ENCODE measurements at regions not wholly inside any gene's neighbourhood (a gene's known extent, or its start where the extent isn't known, plus 50 kb on each side); places are given as distances from the start of the nearest gene placed in this dataset.

DNA sequence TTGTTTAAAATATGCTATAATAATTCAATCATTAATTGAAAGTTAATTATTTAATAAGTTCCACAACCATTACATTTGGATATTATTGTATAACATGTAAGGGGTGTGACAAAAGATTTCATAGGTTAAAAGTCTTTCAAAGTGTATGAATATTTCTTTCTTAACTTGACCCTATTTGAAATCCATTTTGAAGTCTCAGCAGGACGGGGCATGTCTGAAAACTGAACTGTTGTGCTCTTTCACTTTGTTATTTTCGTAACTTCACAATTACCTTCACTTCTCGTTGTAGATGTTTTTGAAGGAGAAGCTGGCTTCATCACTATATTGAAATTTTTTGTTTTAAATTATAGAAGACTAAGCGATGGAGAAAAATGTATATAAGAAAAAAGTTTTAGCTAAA lies 1775.7 kb downstream of the PCDH9 start:
- no peaks in the 10 kb centered on the region for H3K36me3 Mint-ChIP-seq
- ATAC-seq (ENCODE audit: low read depth in 2 of 2) (no peak), DNase-seq (no peak)
- no peaks in the 10 kb centered on the region for H3K27me3 Mint-ChIP-seq
- no peak overlapping the region for H3K4me3 Mint-ChIP-seq
- peaks cover 0 to 4% (median 0%) of the 10 kb centered on the region in 7 donors for H3K9me3 Mint-ChIP-seq
- H3K4me1 Mint-ChIP-seq, result no peaks in the 10 kb centered on the region
- H3K27ac Mint-ChIP-seq, result no peak overlapping the region

DNA sequence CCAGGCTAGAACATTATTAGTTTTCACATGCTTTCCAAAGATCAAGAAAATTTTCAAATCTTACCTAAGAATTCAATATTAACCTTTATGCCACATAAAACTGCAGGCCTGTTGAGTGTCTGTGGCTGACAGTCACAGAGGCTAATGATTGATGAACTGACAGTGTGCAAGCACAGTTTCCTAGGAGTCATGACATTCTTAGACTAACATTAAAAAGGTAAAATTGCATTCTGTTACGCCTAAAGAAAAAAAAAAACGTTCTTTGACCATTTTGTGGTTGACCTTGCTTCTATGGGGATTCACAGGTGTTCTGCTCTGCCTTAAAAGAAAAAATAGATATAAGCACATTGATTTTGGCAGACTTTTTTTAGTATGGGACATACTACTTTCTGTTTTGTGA lies 1776.2 kb downstream of the PCDH9 start:
- Mint-ChIP-seq H3K36me3 (no peaks in the 10 kb centered on the region), H3K4me3 (no peak overlapping the region), H3K27me3 (no peaks in the 10 kb centered on the region), H3K4me1 (no peaks in the 10 kb centered on the region), H3K27ac (no peak overlapping the region), H3K9me3 (peaks cover 0 to 4% (median 0%) of the 10 kb centered on the region in 7 donors)
- DNase-seq (no peak), ATAC-seq (ENCODE audit: low read depth in 2 of 2) (no peak)

DNA sequence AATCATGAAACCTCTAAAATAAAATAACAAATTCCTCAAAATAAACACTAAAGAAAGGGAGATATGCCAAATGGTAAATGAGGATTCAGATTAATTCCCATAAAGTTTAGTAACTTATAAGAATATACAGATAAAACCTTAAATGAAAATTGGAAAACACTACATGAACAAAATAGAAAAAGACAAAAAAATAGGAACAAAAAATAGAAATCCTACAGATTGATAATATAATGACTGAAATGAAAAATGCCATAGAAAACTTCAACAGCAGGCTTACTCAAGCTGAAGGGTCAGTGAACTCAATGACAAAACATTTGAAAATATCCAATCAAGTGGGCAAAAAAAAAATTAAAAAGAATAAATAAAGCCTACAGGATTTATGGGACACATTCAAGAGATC lies 1784.8 kb downstream of the PCDH9 start:
- Mint-ChIP-seq H3K4me3 (peak overlapping the region in 1 of 8 donors; percentile 53), H3K27ac (no peak overlapping the region), H3K36me3 (no peaks in the 10 kb centered on the region), H3K9me3 (peaks cover 8 to 23% (median 16%) of the 10 kb centered on the region in 7 donors), H3K4me1 (no peaks in the 10 kb centered on the region), H3K27me3 (no peaks in the 10 kb centered on the region)
- ATAC-seq (ENCODE audit: low read depth in 2 of 2), result no peak
- DNase-seq, result no peak

DNA sequence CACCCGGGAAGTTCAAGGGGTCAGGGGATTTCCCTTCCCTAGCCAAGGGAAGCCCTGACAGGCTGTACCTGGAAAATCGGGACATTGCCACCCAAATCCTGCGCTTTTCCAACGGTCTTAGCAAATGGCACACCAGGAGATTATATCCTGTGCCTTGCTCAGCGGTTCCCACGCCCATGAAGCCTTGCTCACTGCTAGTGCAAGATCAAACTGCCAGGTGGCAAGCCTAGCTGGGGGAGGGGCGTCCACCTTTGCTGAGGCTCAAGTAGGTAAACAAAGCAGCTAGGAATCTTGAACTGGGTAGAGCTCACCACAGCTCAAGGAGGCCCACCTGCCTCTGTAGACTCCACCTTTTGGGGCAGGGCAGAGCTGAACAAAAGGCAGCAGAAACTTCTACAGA lies 1794.5 kb downstream of the PCDH9 start:
- no peak for ATAC-seq (ENCODE audit: low read depth in 2 of 2)
- no peak for DNase-seq
- peaks cover 0 to 24% (median 7%) of the 10 kb centered on the region in 7 donors for H3K9me3 Mint-ChIP-seq
- no peaks in the 10 kb centered on the region for H3K27me3 Mint-ChIP-seq
- no peak overlapping the region for H3K27ac Mint-ChIP-seq
- no peaks in the 10 kb centered on the region for H3K4me1 Mint-ChIP-seq
- no peaks in the 10 kb centered on the region for H3K36me3 Mint-ChIP-seq
- H3K4me3 Mint-ChIP-seq, result no peak overlapping the region

DNA sequence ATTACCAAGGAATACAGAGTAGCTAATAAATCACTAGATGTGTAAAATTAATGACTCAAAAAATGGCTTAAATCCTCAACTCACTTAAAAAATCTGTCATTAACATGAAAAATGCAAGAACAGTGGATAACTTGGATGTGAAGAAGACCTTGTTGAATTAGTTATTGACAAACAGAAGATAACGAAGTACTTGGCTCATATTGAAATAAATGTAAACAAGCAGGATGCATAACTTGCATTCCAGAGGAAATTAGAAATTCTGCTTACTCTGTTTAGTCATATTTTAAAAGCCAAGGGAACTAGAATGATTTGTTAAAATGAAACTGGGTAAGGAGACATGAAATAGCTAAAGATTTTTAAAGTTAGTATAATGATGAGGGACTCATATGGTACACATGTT lies 1812.2 kb downstream of the PCDH9 start:
- H3K27ac Mint-ChIP-seq, result no peak overlapping the region
- ATAC-seq (ENCODE audit: low read depth in 2 of 2) (no peak), DNase-seq (no peak)
- H3K27me3 Mint-ChIP-seq, result no peaks in the 10 kb centered on the region
- H3K4me1 Mint-ChIP-seq, result no peaks in the 10 kb centered on the region
- H3K4me3 Mint-ChIP-seq, result no peak overlapping the region
- peaks cover 0 to 3% (median 0%) of the 10 kb centered on the region in 7 donors for H3K9me3 Mint-ChIP-seq
- H3K36me3 Mint-ChIP-seq, result no peaks in the 10 kb centered on the region

DNA sequence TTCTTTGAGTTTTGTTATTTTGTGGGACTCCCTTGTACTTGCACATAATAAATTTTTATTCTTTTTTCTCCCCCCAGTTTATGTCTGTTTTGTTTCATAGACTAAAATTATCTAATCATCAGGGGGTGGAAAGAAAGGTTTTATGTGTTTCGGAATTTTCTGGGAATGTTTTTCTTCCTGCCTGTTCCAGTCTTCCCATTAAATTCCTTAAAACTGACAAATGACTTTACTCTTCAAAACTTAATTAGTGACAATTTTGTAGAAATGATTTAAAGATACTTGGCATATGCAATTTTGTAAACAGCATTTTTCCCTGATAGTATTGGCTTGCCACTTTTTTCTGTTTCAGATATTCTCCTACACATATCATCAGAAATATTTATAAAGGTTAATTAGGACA lies 1813.4 kb downstream of the PCDH9 start:
- H3K27ac Mint-ChIP-seq, result no peak overlapping the region
- no peaks in the 10 kb centered on the region for H3K4me1 Mint-ChIP-seq
- DNase-seq, result no peak
- no peak overlapping the region for H3K4me3 Mint-ChIP-seq
- H3K27me3 Mint-ChIP-seq, result no peaks in the 10 kb centered on the region
- no peak for ATAC-seq (ENCODE audit: low read depth in 2 of 2)
- H3K9me3 Mint-ChIP-seq, result peaks cover 0 to 3% (median 0%) of the 10 kb centered on the region in 7 donors
- no peaks in the 10 kb centered on the region for H3K36me3 Mint-ChIP-seq

DNA sequence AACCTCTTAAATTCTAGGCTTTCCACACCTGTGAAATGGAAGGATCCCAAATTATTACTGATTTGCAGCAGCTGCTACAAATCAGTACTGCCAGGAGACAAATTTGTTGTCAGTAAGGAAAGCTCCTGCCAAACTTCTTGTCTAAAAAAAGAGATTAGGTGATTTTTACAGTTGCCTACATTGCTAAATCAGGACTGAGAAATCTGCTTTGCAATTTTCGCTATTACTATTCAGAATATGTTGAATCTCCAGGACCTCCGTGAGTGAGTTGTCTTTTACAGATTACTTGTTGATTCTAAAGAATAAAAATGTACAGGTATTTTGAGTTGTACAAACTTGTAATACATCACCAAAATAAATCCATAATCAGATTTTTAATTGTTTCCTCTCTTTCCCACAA lies 1815.9 kb downstream of the PCDH9 start:
- no peak overlapping the region for H3K4me3 Mint-ChIP-seq
- H3K36me3 Mint-ChIP-seq, result no peaks in the 10 kb centered on the region
- no peaks in the 10 kb centered on the region for H3K9me3 Mint-ChIP-seq
- ATAC-seq (ENCODE audit: low read depth in 2 of 2), result no peak
- H3K27me3 Mint-ChIP-seq, result no peaks in the 10 kb centered on the region
- no peak for DNase-seq
- H3K4me1 Mint-ChIP-seq, result no peaks in the 10 kb centered on the region
- no peak overlapping the region for H3K27ac Mint-ChIP-seq

DNA sequence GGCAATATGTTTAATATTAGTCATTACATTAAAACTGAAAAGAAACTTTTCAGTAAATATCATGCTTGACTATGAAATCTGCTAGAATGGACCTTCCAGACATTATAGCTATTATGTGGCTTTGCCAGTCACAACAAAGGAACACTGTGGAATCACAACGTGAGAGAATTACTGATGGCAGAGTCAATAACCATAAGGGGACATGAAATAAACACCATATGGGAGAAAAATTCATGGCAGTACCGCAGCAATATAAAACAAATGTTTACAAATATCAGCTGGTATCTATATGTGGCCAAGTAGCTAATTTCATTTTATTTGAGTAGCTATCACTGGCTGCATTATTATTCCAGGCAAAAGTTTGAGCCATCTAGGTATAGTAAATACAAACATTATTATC lies 1818.6 kb downstream of the PCDH9 start:
- Mint-ChIP-seq H3K36me3 (no peaks in the 10 kb centered on the region), H3K27me3 (no peaks in the 10 kb centered on the region), H3K4me3 (no peak overlapping the region), H3K9me3 (no peaks in the 10 kb centered on the region), H3K27ac (no peak overlapping the region), H3K4me1 (no peaks in the 10 kb centered on the region)
- no peak for ATAC-seq (ENCODE audit: low read depth in 2 of 2)
- no peak for DNase-seq

DNA sequence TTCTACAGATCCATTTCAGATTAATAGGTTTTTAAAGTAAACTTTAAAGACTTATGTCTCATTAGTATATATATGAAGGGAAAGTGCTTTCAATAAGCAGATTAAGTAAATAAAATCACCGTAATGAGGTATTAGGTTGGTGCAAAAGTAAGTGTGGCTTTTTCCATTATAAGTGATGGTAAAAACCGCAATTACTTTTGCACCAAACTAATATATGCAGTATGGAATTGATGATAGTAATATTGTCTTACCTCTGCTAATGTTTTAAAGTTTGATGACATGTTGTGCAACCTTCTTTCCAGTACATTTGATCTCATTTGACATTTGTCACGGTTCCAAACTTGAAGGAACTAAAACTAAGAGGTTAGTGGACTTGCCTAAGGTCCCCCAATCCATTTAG lies 1819.3 kb downstream of the PCDH9 start:
- no peaks in the 10 kb centered on the region for H3K4me1 Mint-ChIP-seq
- H3K27ac Mint-ChIP-seq, result no peak overlapping the region
- no peaks in the 10 kb centered on the region for H3K36me3 Mint-ChIP-seq
- H3K27me3 Mint-ChIP-seq, result no peaks in the 10 kb centered on the region
- DNase-seq (no peak), ATAC-seq (ENCODE audit: low read depth in 2 of 2) (no peak)
- no peak overlapping the region for H3K4me3 Mint-ChIP-seq
- H3K9me3 Mint-ChIP-seq, result no peaks in the 10 kb centered on the region

DNA sequence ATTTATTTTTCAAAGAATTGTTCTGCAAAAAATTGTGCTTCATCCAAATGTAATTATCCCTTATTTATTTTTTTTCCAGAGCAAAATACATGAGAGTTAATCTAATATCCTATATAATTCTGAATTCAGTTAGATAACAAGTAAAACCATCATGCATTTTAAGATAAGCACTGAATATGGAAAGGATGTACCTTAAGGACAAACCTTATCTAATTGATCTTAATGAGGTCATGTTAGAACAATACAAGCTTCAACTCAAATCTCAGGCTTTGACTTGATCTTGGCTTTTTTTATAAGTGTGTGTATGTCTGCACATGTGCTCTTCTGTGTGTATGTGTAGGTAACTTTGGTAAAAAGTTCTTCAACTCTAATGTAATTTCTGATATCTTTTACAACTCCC lies 1828.8 kb downstream of the PCDH9 start:
- Mint-ChIP-seq H3K27me3 (no peaks in the 10 kb centered on the region), H3K36me3 (no peaks in the 10 kb centered on the region), H3K27ac (no peak overlapping the region), H3K4me1 (peaks cover 0 to 6% (median 0%) of the 10 kb centered on the region in 3 donors), H3K9me3 (peaks cover 0 to 5% (median 0%) of the 10 kb centered on the region in 7 donors), H3K4me3 (no peak overlapping the region)
- DNase-seq (no peak), ATAC-seq (ENCODE audit: low read depth in 2 of 2) (no peak)

DNA sequence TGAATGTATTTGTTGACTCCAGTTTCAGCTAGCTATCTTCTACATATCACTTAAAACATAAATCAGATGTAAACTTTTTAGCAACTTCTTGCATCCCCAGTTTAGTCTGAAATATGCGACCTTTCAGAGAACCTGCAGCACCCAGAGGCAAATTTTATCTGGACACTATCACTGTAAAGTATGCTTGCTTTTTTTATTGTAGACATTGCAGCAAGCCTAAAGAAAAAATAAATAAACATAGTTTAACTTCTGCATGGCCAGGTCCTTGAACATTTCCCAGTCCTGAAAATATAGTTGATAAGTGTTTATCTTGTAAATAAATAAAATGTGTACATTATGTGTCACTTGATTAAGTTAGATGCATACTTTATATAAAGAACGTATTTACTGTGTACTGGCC lies 1829.4 kb downstream of the PCDH9 start:
- no peaks in the 10 kb centered on the region for H3K27me3 Mint-ChIP-seq
- no peak overlapping the region for H3K27ac Mint-ChIP-seq
- ATAC-seq (ENCODE audit: low read depth in 2 of 2), result no peak
- H3K4me1 Mint-ChIP-seq, result peaks cover 0 to 6% (median 0%) of the 10 kb centered on the region in 3 donors
- H3K4me3 Mint-ChIP-seq, result no peak overlapping the region
- no peaks in the 10 kb centered on the region for H3K36me3 Mint-ChIP-seq
- H3K9me3 Mint-ChIP-seq, result peaks cover 0 to 5% (median 0%) of the 10 kb centered on the region in 7 donors
- DNase-seq, result no peak

DNA sequence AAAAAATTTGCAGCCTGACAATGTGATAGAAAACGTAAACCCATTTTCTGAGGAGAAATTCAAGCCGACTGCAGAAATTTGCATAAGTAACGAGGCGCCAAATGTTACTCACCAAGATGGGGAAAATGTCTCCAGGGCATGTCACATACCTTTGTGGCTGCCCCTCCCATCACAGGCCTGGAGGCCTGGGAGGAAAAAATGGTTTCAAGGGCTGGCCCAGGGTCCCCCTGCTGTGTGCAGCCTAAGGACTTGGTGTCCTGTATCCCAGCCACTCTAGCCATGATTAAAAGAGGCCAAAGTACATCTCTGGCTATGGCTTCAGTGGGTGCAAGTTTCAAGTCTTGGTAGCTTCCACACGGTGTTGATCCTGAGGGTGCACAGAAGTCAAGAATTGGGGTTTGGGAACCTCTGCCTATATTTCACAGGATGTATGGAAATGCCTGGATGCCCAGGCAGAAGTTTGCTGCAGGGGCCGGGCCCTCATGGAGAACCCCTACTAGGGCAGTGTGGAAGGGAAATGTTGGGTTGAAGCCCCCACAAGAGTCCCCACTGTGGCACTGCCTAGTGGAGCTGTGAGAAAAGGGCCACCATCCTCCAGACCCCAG lies 1842.3 kb downstream of the PCDH9 start:
- H3K9me3 Mint-ChIP-seq, result peaks cover 8 to 27% (median 12%) of the 10 kb centered on the region in 7 donors
- no peaks in the 10 kb centered on the region for H3K4me1 Mint-ChIP-seq
- H3K27me3 Mint-ChIP-seq, result no peaks in the 10 kb centered on the region
- no peak overlapping the region for H3K4me3 Mint-ChIP-seq
- H3K27ac Mint-ChIP-seq, result no peak overlapping the region
- no peaks in the 10 kb centered on the region for H3K36me3 Mint-ChIP-seq
- no peak for ATAC-seq (ENCODE audit: low read depth in 2 of 2)
- no peak for DNase-seq

DNA sequence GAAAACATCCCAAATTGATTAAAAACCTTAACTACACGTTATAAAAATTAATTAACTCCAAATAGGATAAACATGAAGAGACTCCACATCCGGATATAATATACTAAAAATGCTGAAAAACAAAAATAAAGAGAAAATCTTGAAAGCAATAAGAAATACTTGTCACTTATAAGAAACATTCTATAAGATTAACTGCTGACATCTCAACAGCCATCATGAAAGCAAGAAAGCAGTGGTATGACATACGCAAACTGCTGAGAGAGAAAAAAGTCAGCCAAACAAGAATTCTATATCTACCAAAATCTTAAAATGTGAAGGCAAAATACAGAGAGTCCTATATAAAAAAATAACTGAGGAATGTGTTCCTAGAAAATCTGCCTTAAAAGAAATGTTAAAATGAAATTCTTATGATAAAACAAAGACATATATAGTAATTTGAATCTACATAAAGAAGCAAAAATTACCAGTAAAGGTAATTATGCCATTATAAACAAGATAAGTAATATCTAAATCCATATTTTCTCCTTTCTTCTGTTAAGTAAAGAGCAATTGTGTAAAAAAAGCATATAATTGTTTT lies 1851.1 kb downstream of the PCDH9 start:
- H3K9me3 Mint-ChIP-seq, result peaks cover 8 to 30% (median 16%) of the 10 kb centered on the region in 7 donors
- no peaks in the 10 kb centered on the region for H3K4me1 Mint-ChIP-seq

DNA sequence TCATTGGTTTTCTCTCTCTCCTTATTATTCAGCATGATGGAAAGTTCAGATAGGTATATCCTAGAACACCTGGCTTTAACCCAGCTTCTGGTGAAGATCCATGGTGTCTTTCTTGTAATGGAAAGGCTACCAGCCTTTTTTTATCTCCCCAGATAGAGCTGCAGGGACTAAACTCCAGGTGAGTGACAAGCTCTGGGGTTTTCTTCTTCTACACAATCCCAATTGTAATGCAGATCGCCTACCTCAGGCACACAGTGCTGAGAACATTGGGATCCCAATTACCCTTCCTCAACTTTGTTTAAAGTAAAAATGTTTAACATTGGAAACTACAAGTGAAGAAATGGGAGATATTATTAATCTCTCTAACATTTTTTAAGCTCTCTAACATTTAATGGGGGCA lies 1851.7 kb downstream of the PCDH9 start:
- Mint-ChIP-seq H3K4me1 (no peaks in the 10 kb centered on the region), H3K36me3 (no peaks in the 10 kb centered on the region), H3K27ac (no peak overlapping the region), H3K9me3 (peaks cover 8 to 30% (median 16%) of the 10 kb centered on the region in 7 donors), H3K4me3 (no peak overlapping the region), H3K27me3 (no peaks in the 10 kb centered on the region)
- ATAC-seq (ENCODE audit: low read depth in 2 of 2) (no peak), DNase-seq (no peak)

More for the DNA sequence above, 1851.1 kb downstream of the PCDH9 start:
- Mint-ChIP-seq H3K27ac (no peak overlapping the region), H3K36me3 (no peaks in the 10 kb centered on the region), H3K27me3 (no peaks in the 10 kb centered on the region), H3K4me3 (no peak overlapping the region)
- ATAC-seq (ENCODE audit: low read depth in 2 of 2), result no peak
- no peak for DNase-seq

DNA sequence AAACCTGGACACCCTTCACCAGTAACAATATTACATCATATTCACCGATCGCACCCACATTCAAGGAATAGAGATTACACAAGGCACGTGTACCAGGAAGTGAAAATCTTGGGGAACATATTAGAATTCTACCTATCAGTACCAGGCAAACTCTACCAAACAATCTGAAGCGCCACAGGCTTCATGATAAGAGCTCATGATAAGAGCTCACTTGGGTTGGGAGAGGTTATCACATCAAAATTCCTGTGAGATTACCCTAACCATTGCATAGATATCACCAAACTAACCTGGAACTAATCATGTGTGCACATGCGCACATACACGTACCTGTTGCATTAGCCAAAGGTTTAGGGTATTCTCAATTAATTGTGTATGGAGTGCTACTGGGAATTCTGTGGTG lies 1861.3 kb downstream of the PCDH9 start:
- H3K4me1 Mint-ChIP-seq, result no peaks in the 10 kb centered on the region
- H3K9me3 Mint-ChIP-seq, result peaks cover 2 to 13% (median 6%) of the 10 kb centered on the region in 7 donors
- H3K4me3 Mint-ChIP-seq, result no peak overlapping the region
- no peak for DNase-seq
- no peak overlapping the region for H3K27ac Mint-ChIP-seq
- H3K36me3 Mint-ChIP-seq, result no peaks in the 10 kb centered on the region
- no peaks in the 10 kb centered on the region for H3K27me3 Mint-ChIP-seq
- no peak for ATAC-seq (ENCODE audit: low read depth in 2 of 2)
